KOPT-K1 (cell line): ENCODE measurements at regions not wholly inside any gene's neighbourhood (a gene's known extent, or its start where the extent isn't known, plus 50 kb on each side); places are given as distances from the start of the nearest gene placed in this dataset.

Experiments
- H3K27ac ChIP-seq: fragments of 200-600 bp; sonication (generic); 2 replicates; pipeline ENCODE4 v1.5.1; 2016; ENCODE audit warnings: antibody characterized with exemption, mild to moderate bottlenecking, low read depth, low read length; ENCODE audit not compliant: poor library complexity, severe bottlenecking
- H3K36me3 ChIP-seq: fragments of 200-600 bp; sonication (generic); 2 replicates; pipeline ENCODE4 v1.5.1; 2017; ENCODE audit warnings: antibody characterized with exemption, mild to moderate bottlenecking, low read length, moderate library complexity; ENCODE audit not compliant: insufficient read depth
- H3K9me3 ChIP-seq: fragments of 200-600 bp; sonication (generic); 2 replicates; pipeline ENCODE4 v1.5.1; 2017; ENCODE audit warnings: antibody characterized with exemption, low read length, mild to moderate bottlenecking; ENCODE audit not compliant: insufficient read depth, poor library complexity, severe bottlenecking

GRCh38 chr7:25772802-25773201, 379.2 kb upstream of the NFE2L3 start:
- Histone ChIP-seq H3K36me3 (no peaks in the 10 kb centered on the region), H3K27ac (no peak overlapping the region), H3K9me3 (no peaks in the 10 kb centered on the region)

- no peak overlapping the region for H3K27ac ChIP-seq
- no peaks in the 10 kb centered on the region for H3K9me3 ChIP-seq
- H3K36me3 ChIP-seq, result no peaks in the 10 kb centered on the region
These were observed 377.3 kb upstream of the NFE2L3 start for GRCh38 chr7:25774675-25775074.

GRCh38 chr7:25775570-25775969, 376.4 kb upstream of the NFE2L3 start:
- Histone ChIP-seq H3K27ac (no peak overlapping the region), H3K9me3 (no peaks in the 10 kb centered on the region), H3K36me3 (no peaks in the 10 kb centered on the region)

GRCh38 chr7:25775999-25776743, 375.8 kb upstream of the NFE2L3 start:
- Histone ChIP-seq H3K27ac (no peak overlapping the region), H3K9me3 (no peaks in the 10 kb centered on the region), H3K36me3 (no peaks in the 10 kb centered on the region)

- Histone ChIP-seq H3K9me3 (no peaks in the 10 kb centered on the region), H3K27ac (no peak overlapping the region)
These were observed 375.3 kb upstream of the NFE2L3 start for GRCh38 chr7:25776744-25777123.

GRCh38 chr7:25777969-25778708, 373.9 kb upstream of the NFE2L3 start:
- no peak overlapping the region for H3K27ac ChIP-seq

More at GRCh38 chr7:25776744-25777123, 375.3 kb upstream of the NFE2L3 start:
- H3K36me3 ChIP-seq, result no peaks in the 10 kb centered on the region

GRCh38 chr7:25779002-25779546, 372.9 kb upstream of the NFE2L3 start:
- H3K9me3 ChIP-seq, result no peaks in the 10 kb centered on the region

More at GRCh38 chr7:25777969-25778708, 373.9 kb upstream of the NFE2L3 start:
- Histone ChIP-seq H3K36me3 (no peaks in the 10 kb centered on the region), H3K9me3 (no peaks in the 10 kb centered on the region)

GRCh38 chr7:25780904-25781303, 371.1 kb upstream of the NFE2L3 start:
- Histone ChIP-seq H3K27ac (no peak overlapping the region), H3K9me3 (no peaks in the 10 kb centered on the region), H3K36me3 (no peaks in the 10 kb centered on the region)

More at GRCh38 chr7:25779002-25779546, 372.9 kb upstream of the NFE2L3 start:
- Histone ChIP-seq H3K27ac (no peak overlapping the region), H3K36me3 (no peaks in the 10 kb centered on the region)

GRCh38 chr7:25781704-25782103, 370.3 kb upstream of the NFE2L3 start:
- H3K27ac ChIP-seq, result no peak overlapping the region
- no peaks in the 10 kb centered on the region for H3K36me3 ChIP-seq
- H3K9me3 ChIP-seq, result no peaks in the 10 kb centered on the region

GRCh38 chr7:25786936-25787335, 365.1 kb upstream of the NFE2L3 start:
- Histone ChIP-seq H3K9me3 (no peaks in the 10 kb centered on the region), H3K36me3 (no peaks in the 10 kb centered on the region), H3K27ac (no peak overlapping the region)

GRCh38 chr7:25787336-25787735, 364.7 kb upstream of the NFE2L3 start:
- Histone ChIP-seq H3K27ac (no peak overlapping the region), H3K36me3 (no peaks in the 10 kb centered on the region), H3K9me3 (no peaks in the 10 kb centered on the region)

- H3K36me3 ChIP-seq, result no peaks in the 10 kb centered on the region
- no peak overlapping the region for H3K27ac ChIP-seq
- H3K9me3 ChIP-seq, result no peaks in the 10 kb centered on the region
These were observed 363.6 kb upstream of the NFE2L3 start for GRCh38 chr7:25788371-25788770.

GRCh38 chr7:25788961-25789620, 362.9 kb upstream of the NFE2L3 start:
- Histone ChIP-seq H3K27ac (no peak overlapping the region), H3K36me3 (no peaks in the 10 kb centered on the region), H3K9me3 (no peaks in the 10 kb centered on the region)

GRCh38 chr7:25789701-25790640, 362.0 kb upstream of the NFE2L3 start:
- no peaks in the 10 kb centered on the region for H3K36me3 ChIP-seq
- H3K27ac ChIP-seq, result no peak overlapping the region
- H3K9me3 ChIP-seq, result no peaks in the 10 kb centered on the region
